ENCODE measurements at regions not wholly inside any gene's neighbourhood (a gene's known extent, or its start where the extent isn't known, plus 50 kb on each side); places are given as distances from the start of the nearest gene placed in this dataset.

DNA sequence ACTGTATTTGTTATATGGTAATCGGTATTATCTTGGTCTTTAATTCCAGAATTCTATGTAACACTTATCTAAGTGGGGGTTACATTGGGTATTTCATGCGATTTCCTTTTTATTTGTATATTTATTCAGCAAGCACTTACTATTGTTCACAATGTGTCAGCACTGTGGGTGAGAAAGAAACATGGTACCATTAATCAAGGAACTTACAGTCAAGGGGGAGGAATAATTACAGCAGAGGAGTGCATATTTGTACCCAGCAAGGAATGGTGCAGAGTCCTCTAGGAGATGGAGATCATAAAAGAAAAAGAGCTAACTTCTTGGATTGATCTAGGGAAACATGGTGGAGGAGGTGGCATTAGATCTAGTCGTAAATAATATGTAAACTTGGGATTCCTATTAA, 117.0 kb upstream of the KCNJ16 start:
- TF ChIP-seq POLR2AphosphoS5 (IDR thresholded peaks at IDR 0.05) = no peak
- TF ChIP-seq, protein P1, sequence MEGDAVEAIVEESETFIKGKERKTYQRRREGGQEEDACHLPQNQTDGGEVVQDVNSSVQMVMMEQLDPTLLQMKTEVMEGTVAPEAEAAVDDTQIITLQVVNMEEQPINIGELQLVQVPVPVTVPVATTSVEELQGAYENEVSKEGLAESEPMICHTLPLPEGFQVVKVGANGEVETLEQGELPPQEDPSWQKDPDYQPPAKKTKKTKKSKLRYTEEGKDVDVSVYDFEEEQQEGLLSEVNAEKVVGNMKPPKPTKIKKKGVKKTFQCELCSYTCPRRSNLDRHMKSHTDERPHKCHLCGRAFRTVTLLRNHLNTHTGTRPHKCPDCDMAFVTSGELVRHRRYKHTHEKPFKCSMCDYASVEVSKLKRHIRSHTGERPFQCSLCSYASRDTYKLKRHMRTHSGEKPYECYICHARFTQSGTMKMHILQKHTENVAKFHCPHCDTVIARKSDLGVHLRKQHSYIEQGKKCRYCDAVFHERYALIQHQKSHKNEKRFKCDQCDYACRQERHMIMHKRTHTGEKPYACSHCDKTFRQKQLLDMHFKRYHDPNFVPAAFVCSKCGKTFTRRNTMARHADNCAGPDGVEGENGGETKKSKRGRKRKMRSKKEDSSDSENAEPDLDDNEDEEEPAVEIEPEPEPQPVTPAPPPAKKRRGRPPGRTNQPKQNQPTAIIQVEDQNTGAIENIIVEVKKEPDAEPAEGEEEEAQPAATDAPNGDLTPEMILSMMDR (IDR thresholded peaks at IDR 0.05) = no peak

All from gastroesophageal sphincter (tissue), 3 donors.